ENCODE measurements at regions not wholly inside any gene's neighbourhood (a gene's known extent, or its start where the extent isn't known, plus 50 kb on each side); places are given as distances from the start of the nearest gene placed in this dataset.

DNA sequence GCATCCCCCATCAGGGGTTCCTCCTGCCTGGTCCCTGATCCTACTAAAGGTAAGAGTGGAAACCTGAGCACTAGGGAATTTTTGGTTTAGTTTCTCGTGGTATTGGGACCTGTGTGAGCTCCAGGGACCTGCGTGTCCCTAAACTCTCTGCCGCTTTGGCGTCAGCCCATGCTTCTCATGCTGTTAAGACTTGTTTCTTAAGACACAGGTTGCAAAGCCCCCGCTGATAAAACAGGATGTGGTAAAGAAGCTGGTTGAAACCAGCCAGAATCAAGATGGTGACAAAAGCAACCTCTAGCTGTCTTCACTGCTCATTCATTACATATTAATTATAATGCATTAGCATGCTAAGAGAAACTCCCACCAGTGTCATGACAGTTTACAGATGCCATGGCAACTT lies 64.6 kb downstream of the LYZL4 start:
- DNase-seq (no peak), ATAC-seq (no peak)
- intact Hi-C loops (cut with micrococcal nuclease) = no loop called here
- no peak overlapping the region for H3K9ac ChIP-seq (ENCODE audit: low read length)
- no peak overlapping the region for H2AFZ ChIP-seq (ENCODE audit: low read length)
- no peak overlapping the region for H3K4me3 ChIP-seq (ENCODE audit: low read length)
- no peak overlapping the region for H3K4me2 ChIP-seq (ENCODE audit: low read length)
- TF ChIP-seq EZH2phosphoT487 (IDR thresholded peaks at IDR 0.05; ENCODE audit: borderline replicate concordance, low read length) (no peak), EZH2 (IDR thresholded peaks at IDR 0.05; ENCODE audit: low read length, unreplicated experiment) (no peak)
- TF ChIP-seq, protein P1, sequence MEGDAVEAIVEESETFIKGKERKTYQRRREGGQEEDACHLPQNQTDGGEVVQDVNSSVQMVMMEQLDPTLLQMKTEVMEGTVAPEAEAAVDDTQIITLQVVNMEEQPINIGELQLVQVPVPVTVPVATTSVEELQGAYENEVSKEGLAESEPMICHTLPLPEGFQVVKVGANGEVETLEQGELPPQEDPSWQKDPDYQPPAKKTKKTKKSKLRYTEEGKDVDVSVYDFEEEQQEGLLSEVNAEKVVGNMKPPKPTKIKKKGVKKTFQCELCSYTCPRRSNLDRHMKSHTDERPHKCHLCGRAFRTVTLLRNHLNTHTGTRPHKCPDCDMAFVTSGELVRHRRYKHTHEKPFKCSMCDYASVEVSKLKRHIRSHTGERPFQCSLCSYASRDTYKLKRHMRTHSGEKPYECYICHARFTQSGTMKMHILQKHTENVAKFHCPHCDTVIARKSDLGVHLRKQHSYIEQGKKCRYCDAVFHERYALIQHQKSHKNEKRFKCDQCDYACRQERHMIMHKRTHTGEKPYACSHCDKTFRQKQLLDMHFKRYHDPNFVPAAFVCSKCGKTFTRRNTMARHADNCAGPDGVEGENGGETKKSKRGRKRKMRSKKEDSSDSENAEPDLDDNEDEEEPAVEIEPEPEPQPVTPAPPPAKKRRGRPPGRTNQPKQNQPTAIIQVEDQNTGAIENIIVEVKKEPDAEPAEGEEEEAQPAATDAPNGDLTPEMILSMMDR (conservative IDR thresholded peaks at IDR 0.05; ENCODE audit: low read depth, low read length) = no peak
- no peaks in the 10 kb centered on the region for H3F3A ChIP-seq (ENCODE audit: low read length, unreplicated experiment)
- H3K9me3 ChIP-seq (ENCODE audit: low read length) = no peaks in the 10 kb centered on the region
- ChIA-PET POLR2A (ENCODE audit: unreplicated experiment) (no interaction called here), CTCF (no interaction called here)
- no peak overlapping the region for H3K27ac ChIP-seq (ENCODE audit: low read length)
- no peaks in the 10 kb centered on the region for H3K36me3 ChIP-seq (ENCODE audit: low read depth, low read length)
- H3K27me3 ChIP-seq (ENCODE audit: low read length) = peaks cover 84% of the 10 kb centered on the region
- no peaks in the 10 kb centered on the region for H3K79me2 ChIP-seq (ENCODE audit: low read length)
- no peaks in the 10 kb centered on the region for H3K4me1 ChIP-seq (ENCODE audit: insufficient read depth, low read length)
- no peaks in the 10 kb centered on the region for H3K9me2 ChIP-seq (replicated peaks; ENCODE audit: low read length)
- H4K20me1 ChIP-seq (ENCODE audit: low read length) = no peaks in the 10 kb centered on the region
- no TSS peak for BruUV-seq (replicated peaks)

DNA sequence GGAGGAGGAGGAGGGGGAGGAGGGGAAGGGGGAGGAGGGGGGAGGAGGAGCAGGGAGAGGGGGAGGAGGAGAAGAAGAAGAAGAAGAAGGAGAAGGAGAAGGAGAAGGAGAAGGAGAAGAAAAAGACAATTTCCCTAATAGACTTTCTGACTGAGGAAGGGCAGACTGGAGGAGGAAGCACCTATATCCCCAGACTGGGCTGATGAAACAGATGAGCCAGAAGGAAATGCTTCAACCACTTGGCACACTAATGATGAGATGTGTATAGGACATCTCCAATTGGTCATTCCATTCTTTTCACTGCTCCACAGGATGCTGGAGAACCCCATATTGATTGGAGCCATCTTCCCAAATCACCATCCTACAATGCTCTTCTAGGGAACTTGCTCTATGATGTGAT lies 69.9 kb downstream of the LYZL4 start:
- no peak overlapping the region for H3K27ac ChIP-seq (ENCODE audit: low read length)
- intact Hi-C loops (cut with micrococcal nuclease) = no loop called here
- POLR2A ChIA-PET (ENCODE audit: unreplicated experiment) = no interaction called here
- no peaks in the 10 kb centered on the region for H3K36me3 ChIP-seq (ENCODE audit: low read depth, low read length)
- no peaks in the 10 kb centered on the region for H4K20me1 ChIP-seq (ENCODE audit: low read length)
- H3K4me3 ChIP-seq (ENCODE audit: low read length) = no peak overlapping the region
- H3K9ac ChIP-seq (ENCODE audit: low read length) = no peak overlapping the region
- BruUV-seq (replicated peaks) = no TSS peak
- H3K9me2 ChIP-seq (replicated peaks; ENCODE audit: low read length) = no peaks in the 10 kb centered on the region
- DNase-seq (peak; percentile 20), ATAC-seq (no peak)
- peaks cover 65% of the 10 kb centered on the region for H3K27me3 ChIP-seq (ENCODE audit: low read length)
- no peak overlapping the region for H3K4me2 ChIP-seq (ENCODE audit: low read length)
- H3K9me3 ChIP-seq (ENCODE audit: low read length) = no peaks in the 10 kb centered on the region
- TF ChIP-seq, protein P1 (conservative IDR thresholded peaks at IDR 0.05; ENCODE audit: low read depth, low read length) = no peak
- TF ChIP-seq EZH2 (IDR thresholded peaks at IDR 0.05; ENCODE audit: low read length, unreplicated experiment) (no peak), EZH2phosphoT487 (IDR thresholded peaks at IDR 0.05; ENCODE audit: borderline replicate concordance, low read length) (no peak)
- no peaks in the 10 kb centered on the region for H3K79me2 ChIP-seq (ENCODE audit: low read length)
- CTCF ChIA-PET = no interaction called here
- no peaks in the 10 kb centered on the region for H3F3A ChIP-seq (ENCODE audit: low read length, unreplicated experiment)
- no peak overlapping the region for H2AFZ ChIP-seq (ENCODE audit: low read length)
- no peaks in the 10 kb centered on the region for H3K4me1 ChIP-seq (ENCODE audit: insufficient read depth, low read length)

DNA sequence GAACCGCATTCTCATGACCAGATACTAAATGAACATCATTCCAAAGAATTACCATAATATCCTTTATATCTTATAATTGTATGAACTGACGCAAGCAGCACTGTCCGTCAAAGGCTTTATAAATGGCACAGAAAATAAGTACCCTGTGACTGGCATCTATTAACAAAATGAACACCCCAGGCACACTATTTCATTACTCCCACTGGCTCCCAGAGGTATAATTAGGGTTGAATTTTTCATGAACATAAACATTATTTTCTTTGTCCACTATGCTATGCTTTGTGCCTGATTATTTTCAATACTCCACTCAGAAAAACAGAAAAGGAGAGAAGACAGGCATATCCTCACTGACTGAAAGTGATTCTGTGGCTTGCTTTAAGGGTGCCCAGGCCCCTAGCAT lies 71.1 kb downstream of the LYZL4 start:
- H2AFZ ChIP-seq (ENCODE audit: low read length) = no peak overlapping the region
- H3K9me2 ChIP-seq (replicated peaks; ENCODE audit: low read length) = no peaks in the 10 kb centered on the region
- H3K9ac ChIP-seq (ENCODE audit: low read length) = no peak overlapping the region
- H3K27me3 ChIP-seq (ENCODE audit: low read length) = peaks cover 56% of the 10 kb centered on the region
- ChIA-PET POLR2A (ENCODE audit: unreplicated experiment) (no interaction called here), CTCF (no interaction called here)
- no peaks in the 10 kb centered on the region for H3K4me1 ChIP-seq (ENCODE audit: insufficient read depth, low read length)
- TF ChIP-seq, protein P1 (conservative IDR thresholded peaks at IDR 0.05; ENCODE audit: low read depth, low read length) = no peak
- no peak for TF ChIP-seq EZH2phosphoT487 (IDR thresholded peaks at IDR 0.05; ENCODE audit: borderline replicate concordance, low read length)
- TF ChIP-seq EZH2 (IDR thresholded peaks at IDR 0.05; ENCODE audit: low read length, unreplicated experiment) = no peak
- H3K79me2 ChIP-seq (ENCODE audit: low read length) = no peaks in the 10 kb centered on the region
- BruUV-seq (replicated peaks) = no TSS peak
- H3K9me3 ChIP-seq (ENCODE audit: low read length) = no peaks in the 10 kb centered on the region
- no peak overlapping the region for H3K27ac ChIP-seq (ENCODE audit: low read length)
- DNase-seq (no peak), ATAC-seq (no peak)
- H3K4me2 ChIP-seq (ENCODE audit: low read length) = no peak overlapping the region
- H3K4me3 ChIP-seq (ENCODE audit: low read length) = no peak overlapping the region
- H4K20me1 ChIP-seq (ENCODE audit: low read length) = no peaks in the 10 kb centered on the region
- H3F3A ChIP-seq (ENCODE audit: low read length, unreplicated experiment) = no peaks in the 10 kb centered on the region
- no peaks in the 10 kb centered on the region for H3K36me3 ChIP-seq (ENCODE audit: low read depth, low read length)
- intact Hi-C loops (cut with micrococcal nuclease) = no loop called here
